SK-N-MC (cell line): ENCODE measurements at regions not wholly inside any gene's neighbourhood (a gene's known extent, or its start where the extent isn't known, plus 50 kb on each side); places are given as distances from the start of the nearest gene placed in this dataset.
"Not testable (repeated sequence)": the region's sequence is repeated elsewhere in the genome, so short reads cannot be mapped to it uniquely, and the experiment has no call there.

Source experiments
- DNase-seq: peaks from one replicate; pipeline ENCODE4 v3.0.0-alpha.2; 2011; ENCODE audit warnings: low read depth, low spot score
- H3K27ac ChIP-seq: fragments of 200-600 bp; sonication (generic); 2 replicates; pipeline ENCODE4 v1.5.1; 2016; ENCODE audit warnings: mixed run types
- H3K36me3 ChIP-seq: fragments of 200-600 bp; sonication (generic); 2 replicates; pipeline ENCODE4 v1.6.1; 2017; ENCODE audit warnings: antibody characterized with exemption, low read length, mixed read lengths; ENCODE audit not compliant: insufficient read depth
- H3K4me3 ChIP-seq: fragments of 200-600 bp; sonication (generic); 2 replicates; pipeline ENCODE4 v1.5.1; 2016
- H3K9ac ChIP-seq: fragments of 200-600 bp; sonication (generic); 2 replicates; pipeline ENCODE4 v1.8.0; 2017; ENCODE audit warnings: mixed run types, mixed read lengths; ENCODE audit not compliant: insufficient read length
- H3K9me3 ChIP-seq: fragments of 200-600 bp; sonication (generic); 2 replicates; pipeline ENCODE4 v1.6.1; 2017; ENCODE audit warnings: low read depth, mild to moderate bottlenecking, antibody characterized with exemption, low read length, moderate library complexity, mixed read lengths
- EZH2 ChIP-seq: fragments of 200-600 bp; sonication (generic); IDR thresholded peaks from one replicate; pipeline ENCODE4 v1.6.1; 2017; ENCODE audit warnings: antibody characterized with exemption
- FOXP2 ChIP-seq: optimal IDR thresholded peaks from 2 replicates; pipeline ENCODE3; 2011; ENCODE audit warnings: mild to moderate bottlenecking, moderate library complexity; ENCODE audit not compliant: insufficient read depth; ENCODE audit errors: extremely low read length, control extremely low read depth
- POLR2AphosphoS5 ChIP-seq: IDR thresholded peaks from 2 replicates; pipeline ENCODE4 v1.6.1; 2012; ENCODE audit warnings: mild to moderate bottlenecking, low read depth, low read length, borderline replicate concordance

DNA sequence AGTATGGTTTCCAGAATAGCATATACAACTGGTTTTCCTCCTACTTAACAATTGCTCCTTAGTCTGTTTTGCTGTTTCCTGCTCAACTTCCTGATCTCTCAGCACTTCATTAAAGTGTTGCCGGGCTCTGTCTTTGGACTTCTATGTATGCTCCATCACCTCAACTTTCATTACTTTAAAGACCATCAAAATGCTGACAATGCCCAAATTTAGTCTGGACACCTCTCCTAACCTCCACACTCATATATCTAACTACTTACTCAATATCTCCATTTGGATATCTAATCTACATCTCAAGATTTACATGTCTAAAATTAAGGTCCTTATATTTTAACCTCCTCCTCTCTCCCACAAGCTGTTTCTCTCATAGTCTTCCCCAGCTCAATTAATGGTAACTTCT is 54.4 kb upstream of the LGR5 start:
- no peak for DNase-seq
- H3K9ac ChIP-seq: no peak overlapping the region
- TF ChIP-seq FOXP2 (no peak), POLR2AphosphoS5 (no peak), EZH2 (no peak)
- H3K4me3 ChIP-seq: no peak overlapping the region
- no peaks in the 10 kb centered on the region for H3K9me3 ChIP-seq
- no peak overlapping the region for H3K27ac ChIP-seq
- no peaks in the 10 kb centered on the region for H3K36me3 ChIP-seq

DNA sequence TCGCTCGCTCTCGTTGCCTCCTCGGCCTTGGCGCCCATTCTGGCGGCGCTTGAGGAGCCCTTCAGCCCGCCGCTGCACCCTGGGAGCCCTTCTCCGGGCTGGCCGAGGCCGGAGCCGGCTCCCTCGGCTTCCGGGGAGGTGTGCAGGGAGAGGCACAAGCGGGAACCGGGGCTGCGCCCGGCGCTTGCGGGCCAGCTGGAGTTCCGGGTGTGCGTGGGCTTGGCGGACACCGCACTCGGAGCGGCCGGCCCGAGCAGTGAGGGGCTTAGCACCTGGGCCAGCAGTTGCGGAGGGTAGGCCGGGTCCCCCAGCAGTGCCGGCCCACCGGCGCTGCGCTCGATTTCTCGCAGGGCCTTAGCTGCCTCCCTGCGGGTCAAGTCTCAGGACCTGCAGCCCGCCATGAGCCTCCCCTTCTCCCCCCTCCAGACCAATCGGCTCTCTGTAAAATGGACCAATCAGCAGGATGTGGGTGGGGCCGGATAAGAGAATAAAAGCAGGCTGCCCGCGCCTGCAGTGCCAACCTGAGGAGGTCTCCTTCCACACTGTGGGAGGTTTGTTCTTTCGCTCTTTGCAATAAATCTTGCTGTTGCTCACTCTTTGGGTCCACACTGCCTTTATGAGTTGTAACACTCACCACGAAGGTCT is 62.8 kb upstream of the LGR5 start:
- not testable (repeated sequence) for H3K9ac ChIP-seq, H3K36me3 ChIP-seq, H3K4me3 ChIP-seq, H3K9me3 ChIP-seq, H3K27ac ChIP-seq, DNase-seq

DNA sequence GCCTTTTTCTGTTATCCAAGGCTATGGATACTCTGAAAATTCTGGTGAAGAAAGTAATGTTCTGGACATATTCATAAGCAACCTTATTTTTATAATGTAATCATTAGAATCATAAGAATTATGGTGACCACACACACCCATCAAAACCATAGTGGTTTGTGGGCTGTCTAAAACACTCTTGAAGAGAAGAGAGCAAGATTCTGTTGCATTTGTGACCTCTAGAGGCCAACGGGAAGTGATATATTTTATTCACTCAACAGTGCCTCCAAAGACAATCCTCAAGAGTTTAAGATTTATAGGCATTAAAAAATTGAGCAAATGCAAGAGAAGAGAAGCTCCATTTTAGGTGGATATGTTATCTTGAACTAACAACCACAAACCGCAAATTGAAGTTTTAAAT is 68.5 kb upstream of the LGR5 start:
- TF ChIP-seq FOXP2 (no peak), EZH2 (no peak), POLR2AphosphoS5 (no peak)
- H3K27ac ChIP-seq: no peak overlapping the region
- no peak for DNase-seq
- no peak overlapping the region for H3K4me3 ChIP-seq
- H3K36me3 ChIP-seq: no peaks in the 10 kb centered on the region
- no peak overlapping the region for H3K9ac ChIP-seq
- no peaks in the 10 kb centered on the region for H3K9me3 ChIP-seq

DNA sequence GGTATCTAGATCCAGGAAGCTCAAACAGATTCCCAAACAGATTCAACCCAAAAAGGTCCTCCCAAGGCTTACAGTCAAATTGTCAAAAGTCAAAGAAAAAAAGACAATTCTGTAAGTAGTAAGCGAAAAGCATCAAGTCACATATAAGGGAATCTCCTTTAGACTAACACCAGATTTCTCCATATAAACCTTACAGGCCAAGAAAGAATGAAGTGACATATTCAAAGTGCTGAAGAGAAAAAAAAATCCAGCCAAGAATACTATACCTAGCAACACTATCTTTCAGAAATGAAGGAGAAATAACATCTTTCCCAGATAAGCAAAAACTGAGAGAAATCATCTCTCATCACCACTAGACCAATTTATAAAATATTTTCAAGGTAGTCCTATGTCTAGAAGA is 79.6 kb upstream of the LGR5 start:
- no peak for DNase-seq
- H3K27ac ChIP-seq: no peak overlapping the region
- peaks cover 5% of the 10 kb centered on the region; the same call in 1 of the 2 replicates for H3K9me3 ChIP-seq
- no peaks in the 10 kb centered on the region for H3K36me3 ChIP-seq
- TF ChIP-seq EZH2 (no peak), FOXP2 (no peak), POLR2AphosphoS5 (no peak)
- no peak overlapping the region for H3K9ac ChIP-seq
- no peak overlapping the region for H3K4me3 ChIP-seq

DNA sequence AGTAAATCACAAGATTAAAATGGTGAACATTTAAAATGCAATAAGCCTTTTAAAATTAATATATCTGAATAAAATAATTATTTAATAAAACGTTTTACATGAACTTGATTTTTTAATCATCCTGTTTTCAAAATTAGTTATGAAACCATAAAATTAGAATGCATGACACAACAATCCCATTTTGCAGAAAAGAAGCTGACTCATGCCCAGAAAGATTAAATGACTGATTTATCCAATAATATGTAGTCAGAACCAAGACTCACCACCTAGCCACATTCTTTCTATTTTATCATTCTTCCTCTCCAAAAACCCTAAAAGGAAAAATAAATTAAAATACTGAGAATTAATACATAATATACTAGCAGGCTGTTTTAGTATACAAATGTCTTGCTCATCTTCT is 83.0 kb upstream of the LGR5 start:
- no peak for TF ChIP-seq POLR2AphosphoS5
- TF ChIP-seq EZH2: no peak
- TF ChIP-seq FOXP2: no peak

DNA sequence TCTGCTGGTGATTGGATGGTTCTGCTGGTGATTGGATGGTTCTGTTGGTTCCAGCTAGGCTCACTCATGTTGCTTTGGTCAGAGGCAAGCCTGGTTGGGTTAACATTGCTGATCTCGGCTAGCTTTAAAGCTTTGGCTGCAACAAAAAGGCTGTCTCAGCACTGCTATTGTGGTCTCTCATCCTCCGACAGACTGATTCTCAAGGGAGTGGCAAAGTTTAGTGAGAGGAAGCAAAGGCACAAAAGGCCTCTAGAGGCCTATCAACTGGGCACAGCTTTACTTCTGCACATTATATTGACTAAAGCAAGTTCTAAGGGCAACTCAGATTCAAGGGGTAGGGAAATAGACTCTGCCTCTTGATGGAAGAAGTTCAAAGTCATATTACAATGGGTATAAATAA is 84.7 kb upstream of the LGR5 start:
- H3K27ac ChIP-seq: no peak overlapping the region
- H3K36me3 ChIP-seq: no peaks in the 10 kb centered on the region
- H3K9me3 ChIP-seq: peaks cover 1% of the 10 kb centered on the region; the same call in 1 of the 2 replicates
- DNase-seq: peak; percentile 16
- no peak overlapping the region for H3K9ac ChIP-seq
- H3K4me3 ChIP-seq: peak overlapping the region; percentile 22; the same call in 1 of the 2 replicates
- TF ChIP-seq EZH2: no peak
- no peak for TF ChIP-seq FOXP2
- TF ChIP-seq POLR2AphosphoS5: no peak

More for the DNA sequence above, 83.0 kb upstream of the LGR5 start:
- Histone ChIP-seq H3K27ac (no peak overlapping the region), H3K9ac (no peak overlapping the region), H3K36me3 (no peaks in the 10 kb centered on the region), H3K9me3 (peaks cover 5% of the 10 kb centered on the region; the same call in 1 of the 2 replicates), H3K4me3 (no peak overlapping the region)
- no peak for DNase-seq

DNA sequence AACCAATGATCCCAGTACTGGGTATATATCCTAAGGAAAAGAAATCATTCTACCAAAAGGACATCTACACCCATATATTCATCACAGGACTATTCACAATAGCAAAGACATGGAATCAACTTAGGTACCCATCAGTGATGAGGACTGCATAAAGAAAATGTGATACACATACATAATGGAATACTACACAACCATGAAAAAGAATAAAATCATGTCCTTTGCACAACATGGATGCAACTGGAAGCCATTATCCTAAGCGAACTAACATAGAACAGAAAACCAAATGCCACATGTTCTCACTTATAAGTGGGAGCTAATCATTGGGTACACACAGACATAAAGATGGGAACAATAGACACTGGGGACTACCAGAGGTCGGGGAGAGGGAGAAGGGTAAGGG is 86.0 kb upstream of the LGR5 start:
- no peak overlapping the region for H3K27ac ChIP-seq
- no peak for DNase-seq
- H3K9me3 ChIP-seq: no peaks in the 10 kb centered on the region
- H3K9ac ChIP-seq: no peak overlapping the region
- no peak for TF ChIP-seq POLR2AphosphoS5
- no peak for TF ChIP-seq FOXP2
- no peak for TF ChIP-seq EZH2
- H3K36me3 ChIP-seq: no peaks in the 10 kb centered on the region
- H3K4me3 ChIP-seq: no peak overlapping the region

DNA sequence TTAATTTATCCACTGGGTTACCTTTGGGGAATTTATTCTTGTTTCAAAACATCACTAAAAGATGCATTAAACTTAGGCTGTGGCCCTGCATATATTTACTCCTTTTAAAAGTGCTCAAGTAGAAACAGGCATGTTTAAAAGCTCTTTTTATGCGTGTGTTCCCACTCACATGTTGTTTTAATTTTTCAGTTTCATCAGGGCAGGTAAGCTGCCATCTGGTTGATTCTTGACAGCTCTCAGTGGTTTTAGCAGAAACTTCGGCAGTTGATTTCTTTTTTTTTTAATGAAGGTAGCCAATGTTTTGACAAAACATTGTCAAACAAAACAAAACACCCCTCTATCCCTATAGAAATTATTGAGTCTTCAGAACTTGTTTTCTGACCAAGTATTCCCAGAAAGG is 89.6 kb upstream of the LGR5 start:
- Histone ChIP-seq H3K4me3 (no peak overlapping the region), H3K36me3 (no peaks in the 10 kb centered on the region), H3K27ac (no peak overlapping the region), H3K9me3 (no peaks in the 10 kb centered on the region), H3K9ac (no peak overlapping the region)
- no peak for DNase-seq
- TF ChIP-seq FOXP2 (no peak), EZH2 (no peak), POLR2AphosphoS5 (no peak)

DNA sequence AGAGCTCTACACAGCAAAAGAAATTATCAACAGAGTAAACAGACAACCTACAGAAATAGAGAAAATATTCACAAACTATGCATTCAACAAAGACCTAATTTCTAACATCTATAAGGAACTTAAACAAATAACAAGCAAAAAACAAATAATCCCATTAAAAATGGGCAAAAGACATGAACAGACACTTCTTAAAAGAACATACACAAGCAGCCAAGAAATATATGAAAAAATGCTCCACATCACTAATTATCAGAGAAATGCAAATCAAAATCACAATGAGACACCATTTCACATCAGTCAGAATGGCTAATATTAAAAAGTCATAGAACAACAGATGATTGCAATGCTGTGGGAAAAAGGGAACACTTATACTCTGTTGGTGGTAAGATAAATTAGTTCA is 100.7 kb upstream of the LGR5 start:
- H3K36me3 ChIP-seq: no peaks in the 10 kb centered on the region
- H3K27ac ChIP-seq: no peak overlapping the region
- no peak overlapping the region for H3K4me3 ChIP-seq
- H3K9ac ChIP-seq: no peak overlapping the region
- 0 out of 2 replicates have a peak, but pooled peaks cover 4% of the 10 kb centered on the region for H3K9me3 ChIP-seq
- TF ChIP-seq EZH2: no peak
- TF ChIP-seq POLR2AphosphoS5: no peak
- no peak for TF ChIP-seq FOXP2
- no peak for DNase-seq

DNA sequence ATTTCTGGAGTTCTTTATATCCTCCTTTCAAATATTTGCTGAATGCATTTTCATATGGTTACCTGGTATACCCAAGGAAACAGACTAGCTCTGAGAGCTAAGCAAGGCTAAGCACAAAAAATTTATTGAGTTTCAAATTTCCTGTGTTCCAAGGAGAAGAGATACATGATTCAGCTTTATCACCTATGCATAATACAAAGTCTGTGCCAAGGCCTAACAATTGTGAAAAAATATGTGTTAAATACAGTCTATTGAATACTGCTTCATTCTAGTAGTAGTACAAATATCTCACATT is 103.7 kb upstream of the LGR5 start:
- DNase-seq: no peak
- Histone ChIP-seq H3K9ac (no peak overlapping the region), H3K36me3 (no peaks in the 10 kb centered on the region), H3K4me3 (no peak overlapping the region), H3K9me3 (0 out of 2 replicates have a peak, but pooled peaks cover 4% of the 10 kb centered on the region), H3K27ac (no peak overlapping the region)
- no peak for TF ChIP-seq POLR2AphosphoS5
- TF ChIP-seq FOXP2: no peak
- TF ChIP-seq EZH2: no peak
